B cell (primary cell): ENCODE measurements at regions not wholly inside any gene's neighbourhood (a gene's known extent, or its start where the extent isn't known, plus 50 kb on each side); places are given as distances from the start of the nearest gene placed in this dataset.

Experiments
- ATAC-seq: fragments of 200-7000 bp; cut with Tn5 transposase; one replicate; pipeline ENCODE4 v1.10.0; 2021; ENCODE audit warnings: low read depth, mild to moderate bottlenecking, moderate number of reproducible peaks, moderate library complexity
- CTCF ChIA-PET: fragments of 350-600 bp; sonication (Branson Sonifier 250); formaldehyde crosslinking; loops from one replicate; lab custom pipeline; 2021; ENCODE audit warnings: antibody characterized with exemption, inconsistent platforms; lab: Charles Lee
- POLR2A ChIA-PET: fragments of 350-600 bp; sonication (Branson Sonifier 250); formaldehyde crosslinking; loops from one replicate; lab custom pipeline; 2021; ENCODE audit warnings: antibody characterized with exemption; lab: Charles Lee
- DNase-seq: peaks from one replicate; pipeline ENCODE4 v3.0.0; 2013
- H2AFZ ChIP-seq: 2 replicates; pipeline ENCODE4 v1.6.1; 2012; ENCODE audit warnings: mild to moderate bottlenecking, low read depth, low read length; ENCODE audit not compliant: insufficient read depth, poor library complexity, severe bottlenecking
- H3K27ac ChIP-seq, 2 donors: 1 replicate in 1 of 2; 2 replicates in 1 of 2; pipeline ENCODE4 v1.5.1; 2012 to 2013; ENCODE audit warnings: low read length in 2 of 2, mild to moderate bottlenecking in 2 of 2, moderate library complexity in 1 of 2
- H3K27me3 ChIP-seq, 4 experiments: fragments of 200-600 bp in 1 of 4; sonication (generic) in 1 of 4; replicated peaks in 1 of 4; 1 replicate in 2 of 4; 2 replicates in 2 of 4; pipeline versions ENCODE4 v1.6.1 to v1.7.0; 2013 to 2016; ENCODE audit warnings: low read length in 3 of 4, mild to moderate bottlenecking in 2 of 4, mixed read lengths in 1 of 4, moderate library complexity in 1 of 4; ENCODE audit not compliant: insufficient read depth in 4 of 4, control insufficient read depth in 3 of 4; ENCODE audit errors: control extremely low read depth in 1 of 4
- H3K36me3 ChIP-seq, 2 experiments: replicated peaks in 1 of 2; 1 replicate in 1 of 2; 2 replicates in 1 of 2; pipeline versions ENCODE4 v1.6.1 to v1.7.1; 2013; ENCODE audit warnings: low read length in 1 of 2; ENCODE audit not compliant: insufficient read depth in 2 of 2, control insufficient read depth in 1 of 2; ENCODE audit errors: control extremely low read depth in 1 of 2, extremely low read depth in 1 of 2
- H3K4me1 ChIP-seq, 2 donors: fragments of 200-600 bp in 1 of 2; sonication (generic) in 1 of 2; 1 replicate in 1 of 2; 2 replicates in 1 of 2; pipeline versions ENCODE4 v1.5.1 to v1.6.1; 2013 to 2017; ENCODE audit warnings: low read length in 2 of 2; ENCODE audit not compliant: control insufficient read depth in 2 of 2, insufficient read depth in 2 of 2
- H3K4me2 ChIP-seq: replicated peaks from 2 replicates; pipeline ENCODE3; 2012; ENCODE audit warnings: mild to moderate bottlenecking, low read depth, low read length; ENCODE audit not compliant: poor library complexity, severe bottlenecking
- H3K4me3 ChIP-seq, 5 experiments: fragments of 200-600 bp in 1 of 5; sonication (generic) in 1 of 5; 1 replicate in 3 of 5; 2 replicates in 2 of 5; pipeline versions ENCODE4 v1.5.1 to v1.7.0; 2011 to 2016; ENCODE audit warnings: low read length in 4 of 5, mild to moderate bottlenecking in 4 of 5, low read depth in 2 of 5, control low read depth in 1 of 5, moderate library complexity in 1 of 5; ENCODE audit not compliant: insufficient read depth in 1 of 5; ENCODE audit errors: control extremely low read depth in 1 of 5, extremely low read depth in 1 of 5
- H3K79me2 ChIP-seq: fragments of 200-600 bp; sonication (generic); one replicate; pipeline ENCODE4 v1.6.0; 2016; ENCODE audit warnings: low read length; ENCODE audit not compliant: control insufficient read depth, insufficient read depth
- H3K9ac ChIP-seq: fragments of 200-600 bp; sonication (generic); 2 replicates; pipeline ENCODE4 v1.6.1; 2017; ENCODE audit warnings: mild to moderate bottlenecking, low read length, moderate library complexity
- H3K9me3 ChIP-seq, 3 donors: one replicate each; pipeline versions ENCODE4 v1.6.1 to v1.7.1; 2013; ENCODE audit warnings: low read length in 2 of 3; ENCODE audit not compliant: control insufficient read depth in 2 of 3, insufficient read depth in 1 of 3; ENCODE audit errors: control extremely low read depth in 1 of 3
- H4K20me1 ChIP-seq: 2 replicates; pipeline ENCODE4 v1.6.0; 2012; ENCODE audit warnings: mild to moderate bottlenecking, low read length; ENCODE audit not compliant: insufficient read depth, control insufficient read depth, poor library complexity, severe bottlenecking
- H3K27ac Mint-ChIP-seq: one replicate; pipeline ENCODE4 v1.8.0; 2021; ENCODE audit warnings: mixed read lengths
- H3K27me3 Mint-ChIP-seq: one replicate; pipeline ENCODE4 v1.8.0; 2021; ENCODE audit warnings: mixed read lengths
- H3K4me1 Mint-ChIP-seq: one replicate; pipeline ENCODE4 v1.8.0; 2021; ENCODE audit warnings: mixed read lengths
- H3K4me3 Mint-ChIP-seq: one replicate; pipeline ENCODE4 v1.8.0; 2021; ENCODE audit warnings: mixed read lengths
- H3K9me3 Mint-ChIP-seq: one replicate; pipeline ENCODE4 v1.8.0; 2022; ENCODE audit warnings: mixed read lengths; ENCODE audit not compliant: insufficient read depth
- CTCF ChIP-seq: fragments of 200-600 bp; IDR thresholded peaks from one replicate; pipeline ENCODE4 v1.8.0; 2022; ENCODE audit warnings: antibody characterized with exemption, mild to moderate bottlenecking
- EZH2 ChIP-seq: IDR thresholded peaks from 2 replicates; pipeline ENCODE4 v1.6.1; 2012; ENCODE audit warnings: borderline replicate concordance, low read depth, mild to moderate bottlenecking, moderate library complexity, low read length; ENCODE audit not compliant: insufficient read depth, poor library complexity, severe bottlenecking
- WGBS: methylation state at CpG from one replicate; pipeline ENCODE4 v1.1.5; 2013; ENCODE audit warnings: missing lambda C conversion rate; ENCODE audit not compliant: insufficient coverage; 5-methylcytosine and 5-hydroxymethylcytosine counted together
- intact Hi-C: fragments of 100-400 bp; cut with micrococcal nuclease; formaldehyde crosslinking; loops from one replicate; pipeline ENCODE4 v1.10.0; 2022

GRCh38 chr1:58874342-58874741, 90.5 kb upstream of the JUN start:
- no peaks in the 10 kb centered on the region for H4K20me1 ChIP-seq
- no peaks in the 10 kb centered on the region for H3K36me3 ChIP-seq
- Mint-ChIP-seq H3K9me3 (no peaks in the 10 kb centered on the region), H3K4me3 (no peak overlapping the region), H3K27me3 (no peaks in the 10 kb centered on the region), H3K27ac (no peak overlapping the region), H3K4me1 (peaks cover 4% of the 10 kb centered on the region)
- H3K4me2 ChIP-seq, result no peak overlapping the region
- ATAC-seq (no peak), DNase-seq (no peak)
- no peaks in the 10 kb centered on the region for H3K9me3 ChIP-seq
- TF ChIP-seq CTCF, result no peak
- no peak for TF ChIP-seq EZH2
- intact Hi-C loops, result no loop called here
- CTCF ChIA-PET, result no interaction called here
- no peak overlapping the region for H3K4me3 ChIP-seq
- H3K27ac ChIP-seq, result no peak overlapping the region
- no peaks in the 10 kb centered on the region for H3K27me3 ChIP-seq
- no peaks in the 10 kb centered on the region for H3K79me2 ChIP-seq
- POLR2A ChIA-PET, result no interaction called here
- no peak overlapping the region for H3K9ac ChIP-seq
- H2AFZ ChIP-seq, result no peak overlapping the region
- H3K4me1 ChIP-seq, result peaks cover 4% of the 10 kb centered on the region in 2 donors

GRCh38 chr1:58874757-58875755, 91.2 kb upstream of the JUN start:
- ATAC-seq (no peak), DNase-seq (no peak)
- CTCF ChIA-PET, result no interaction called here
- Histone ChIP-seq H3K36me3 (no peaks in the 10 kb centered on the region), H3K4me3 (no peak overlapping the region), H3K9ac (no peak overlapping the region), H2AFZ (no peak overlapping the region), H3K4me1 (peaks cover 4% of the 10 kb centered on the region in 2 donors), H3K27me3 (no peaks in the 10 kb centered on the region), H3K27ac (no peak overlapping the region), H3K4me2 (no peak overlapping the region), H3K9me3 (no peaks in the 10 kb centered on the region), H4K20me1 (no peaks in the 10 kb centered on the region), H3K79me2 (no peaks in the 10 kb centered on the region)
- 98% methylated on average over 7 of the region's 12 CpGs for WGBS
- H3K27ac Mint-ChIP-seq, result no peak overlapping the region
- H3K27me3 Mint-ChIP-seq, result no peaks in the 10 kb centered on the region
- POLR2A ChIA-PET, result no interaction called here
- H3K4me3 Mint-ChIP-seq, result no peak overlapping the region
- no peak for TF ChIP-seq CTCF
- TF ChIP-seq EZH2, result no peak
- H3K9me3 Mint-ChIP-seq, result no peaks in the 10 kb centered on the region
- intact Hi-C loops, result no loop called here
- H3K4me1 Mint-ChIP-seq, result peaks cover 3% of the 10 kb centered on the region
